ENCODE measurements at regions not wholly inside any gene's neighbourhood (a gene's known extent, or its start where the extent isn't known, plus 50 kb on each side); places are given as distances from the start of the nearest gene placed in this dataset.

DNA sequence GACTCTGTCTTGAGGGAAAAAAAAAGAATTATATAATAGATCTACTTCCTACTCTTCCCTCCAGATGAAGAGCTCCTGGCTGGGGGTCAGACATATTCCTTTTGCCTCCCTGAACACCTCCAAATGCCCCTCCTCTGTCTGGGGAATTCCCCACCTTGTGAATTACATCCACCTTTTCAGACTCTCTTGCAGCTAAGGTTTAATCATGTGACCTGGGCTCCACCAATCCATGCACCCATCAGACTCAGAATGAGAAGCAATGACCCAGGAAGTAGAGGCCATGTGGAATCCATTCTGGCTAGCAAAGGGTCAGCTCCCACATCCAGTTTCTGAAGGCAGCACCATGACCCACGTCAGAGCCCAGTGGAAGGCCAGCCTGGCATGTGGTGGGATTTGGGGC is 93.6 kb upstream of the CUX1 start:
- no peak overlapping the region for H3K4me3 Mint-ChIP-seq
- H3K27me3 Mint-ChIP-seq (ENCODE audit: insufficient read depth) = peaks cover 5% of the 10 kb centered on the region
- H3K36me3 Mint-ChIP-seq (ENCODE audit: low read depth) = no peaks in the 10 kb centered on the region
- no peak for DNase-seq
- Histone ChIP-seq H3K27ac (ENCODE audit: low read depth, low read length) (no peak overlapping the region), H3K36me3 (ENCODE audit: control insufficient read depth, insufficient read depth, low read length) (no peaks in the 10 kb centered on the region), H3K4me3 (ENCODE audit: low read length) (no peak overlapping the region), H3K4me1 (ENCODE audit: control insufficient read depth, insufficient read depth, low read length) (no peaks in the 10 kb centered on the region), H3K9ac (ENCODE audit: extremely low read depth, low read length, poor library complexity, severe bottlenecking) (no peak overlapping the region), H3K9me3 (ENCODE audit: control insufficient read depth, low read length) (no peaks in the 10 kb centered on the region), H3K27me3 (ENCODE audit: control insufficient read depth, insufficient read depth, low read length, poor library complexity, severe bottlenecking) (no peaks in the 10 kb centered on the region)
- no peaks in the 10 kb centered on the region for H3K4me1 Mint-ChIP-seq
- H3K9me3 Mint-ChIP-seq = peaks cover 9% of the 10 kb centered on the region
- 86 to 92% methylated on average over 1 of the region's 1 CpG for WGBS, 2 experiments (ENCODE audit: insufficient coverage in 1 of 2, insufficient read length in 1 of 2)
- TF ChIP-seq, protein P1, sequence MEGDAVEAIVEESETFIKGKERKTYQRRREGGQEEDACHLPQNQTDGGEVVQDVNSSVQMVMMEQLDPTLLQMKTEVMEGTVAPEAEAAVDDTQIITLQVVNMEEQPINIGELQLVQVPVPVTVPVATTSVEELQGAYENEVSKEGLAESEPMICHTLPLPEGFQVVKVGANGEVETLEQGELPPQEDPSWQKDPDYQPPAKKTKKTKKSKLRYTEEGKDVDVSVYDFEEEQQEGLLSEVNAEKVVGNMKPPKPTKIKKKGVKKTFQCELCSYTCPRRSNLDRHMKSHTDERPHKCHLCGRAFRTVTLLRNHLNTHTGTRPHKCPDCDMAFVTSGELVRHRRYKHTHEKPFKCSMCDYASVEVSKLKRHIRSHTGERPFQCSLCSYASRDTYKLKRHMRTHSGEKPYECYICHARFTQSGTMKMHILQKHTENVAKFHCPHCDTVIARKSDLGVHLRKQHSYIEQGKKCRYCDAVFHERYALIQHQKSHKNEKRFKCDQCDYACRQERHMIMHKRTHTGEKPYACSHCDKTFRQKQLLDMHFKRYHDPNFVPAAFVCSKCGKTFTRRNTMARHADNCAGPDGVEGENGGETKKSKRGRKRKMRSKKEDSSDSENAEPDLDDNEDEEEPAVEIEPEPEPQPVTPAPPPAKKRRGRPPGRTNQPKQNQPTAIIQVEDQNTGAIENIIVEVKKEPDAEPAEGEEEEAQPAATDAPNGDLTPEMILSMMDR (conservative IDR thresholded peaks at IDR 0.05) = no peak
- no peak overlapping the region for H3K27ac Mint-ChIP-seq

DNA sequence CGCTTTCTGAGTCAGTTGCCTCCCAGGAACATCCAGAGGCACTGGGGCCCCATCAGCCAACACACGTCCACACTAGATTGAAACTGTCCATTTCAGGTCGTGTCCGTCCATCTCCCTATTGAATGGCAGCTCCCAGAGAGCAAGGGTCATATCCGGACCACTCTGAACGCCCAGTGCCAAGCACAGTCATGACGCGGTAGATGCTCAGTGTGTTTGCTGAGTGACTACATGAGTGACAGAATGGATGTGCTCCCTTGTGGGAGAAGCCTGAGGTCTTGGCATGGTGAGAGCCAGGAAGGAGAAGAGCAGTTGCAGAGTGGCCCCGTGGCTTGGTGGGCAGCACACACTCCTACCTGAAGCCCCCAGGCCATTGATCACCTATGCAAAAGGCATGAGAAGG is 92.5 kb upstream of the CUX1 start:
- H3K4me3 Mint-ChIP-seq = no peak overlapping the region
- Histone ChIP-seq H3K27ac (ENCODE audit: low read depth, low read length) (no peak overlapping the region), H3K9ac (ENCODE audit: extremely low read depth, low read length, poor library complexity, severe bottlenecking) (no peak overlapping the region), H3K4me3 (ENCODE audit: low read length) (no peak overlapping the region), H3K4me1 (ENCODE audit: control insufficient read depth, insufficient read depth, low read length) (no peaks in the 10 kb centered on the region), H3K9me3 (ENCODE audit: control insufficient read depth, low read length) (no peaks in the 10 kb centered on the region), H3K36me3 (ENCODE audit: control insufficient read depth, insufficient read depth, low read length) (no peaks in the 10 kb centered on the region), H3K27me3 (ENCODE audit: control insufficient read depth, insufficient read depth, low read length, poor library complexity, severe bottlenecking) (no peaks in the 10 kb centered on the region)
- H3K4me1 Mint-ChIP-seq = no peaks in the 10 kb centered on the region
- 93 to 95% methylated on average over 5 to 9 of the region's 9 CpGs for WGBS, 2 experiments (ENCODE audit: insufficient coverage in 1 of 2, insufficient read length in 1 of 2)
- peaks cover 9% of the 10 kb centered on the region for H3K9me3 Mint-ChIP-seq
- DNase-seq = no peak
- no peaks in the 10 kb centered on the region for H3K36me3 Mint-ChIP-seq (ENCODE audit: low read depth)
- TF ChIP-seq, protein P1 (conservative IDR thresholded peaks at IDR 0.05) = no peak
- peaks cover 5% of the 10 kb centered on the region for H3K27me3 Mint-ChIP-seq (ENCODE audit: insufficient read depth)
- H3K27ac Mint-ChIP-seq = no peak overlapping the region

DNA sequence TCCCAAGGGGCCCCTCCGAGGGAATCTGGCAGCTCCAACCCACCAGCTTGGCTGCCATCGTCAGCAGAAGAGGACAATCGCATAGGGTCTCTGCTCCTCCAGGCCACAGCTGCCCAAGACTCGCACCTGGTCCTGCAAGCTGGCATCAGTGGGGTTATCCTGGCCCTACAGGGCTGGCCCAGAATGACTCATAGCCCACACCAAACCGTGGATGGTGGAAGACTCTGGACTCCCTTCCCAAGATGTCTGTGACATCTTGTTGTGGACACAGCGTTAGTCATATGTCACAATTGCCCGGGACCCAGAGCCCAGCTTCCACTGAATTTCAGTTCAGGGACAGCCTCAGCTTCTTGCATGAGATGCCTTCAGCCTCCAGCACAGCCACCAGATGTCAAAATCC is 91.5 kb upstream of the CUX1 start:
- H3K4me3 ChIP-seq (ENCODE audit: low read length) = no peak overlapping the region
- Mint-ChIP-seq H3K27me3 (ENCODE audit: insufficient read depth) (peaks cover 5% of the 10 kb centered on the region), H3K27ac (no peak overlapping the region), H3K4me1 (no peaks in the 10 kb centered on the region), H3K36me3 (ENCODE audit: low read depth) (no peaks in the 10 kb centered on the region), H3K4me3 (no peak overlapping the region), H3K9me3 (peaks cover 9% of the 10 kb centered on the region)
- DNase-seq = no peak
- no peak overlapping the region for H3K27ac ChIP-seq (ENCODE audit: low read depth, low read length)
- TF ChIP-seq, protein P1 (conservative IDR thresholded peaks at IDR 0.05) = no peak
- H3K27me3 ChIP-seq (ENCODE audit: control insufficient read depth, insufficient read depth, low read length, poor library complexity, severe bottlenecking) = no peaks in the 10 kb centered on the region
- H3K36me3 ChIP-seq (ENCODE audit: control insufficient read depth, insufficient read depth, low read length) = no peaks in the 10 kb centered on the region
- WGBS, 2 experiments (ENCODE audit: insufficient coverage in 1 of 2, insufficient read length in 1 of 2) = 75 to 82% methylated on average over 5 to 7 of the region's 7 CpGs
- no peak overlapping the region for H3K9ac ChIP-seq (ENCODE audit: extremely low read depth, low read length, poor library complexity, severe bottlenecking)
- H3K9me3 ChIP-seq (ENCODE audit: control insufficient read depth, low read length) = no peaks in the 10 kb centered on the region
- no peaks in the 10 kb centered on the region for H3K4me1 ChIP-seq (ENCODE audit: control insufficient read depth, insufficient read depth, low read length)

Data from endodermal cell (in vitro differentiated cells).